AG04450 (cell line): ENCODE measurements at regions not wholly inside any gene's neighbourhood (a gene's known extent, or its start where the extent isn't known, plus 50 kb on each side); places are given as distances from the start of the nearest gene placed in this dataset.

Experiments used
- CTCF ChIA-PET: fragments of 300-600, 350-600 bp; formaldehyde crosslinking; extraction: SDS; loops from one replicate; lab custom pipeline; 2022; ENCODE audit warnings: antibody characterized with exemption, inconsistent platforms; lab: Charles Lee
- POLR2A ChIA-PET: fragments of 350-600 bp; formaldehyde crosslinking; extraction: SDS; loops from one replicate; lab custom pipeline; 2021; ENCODE audit warnings: antibody characterized with exemption, inconsistent platforms; lab: Yijun Ruan, JAX
- DNase-seq: peaks from one replicate; pipeline ENCODE4 v3.0.0-alpha.2; 2011; ENCODE audit warnings: low read depth, low spot score
- H3K27ac ChIP-seq: one replicate; pipeline ENCODE4 v1.5.1; 2012; ENCODE audit warnings: low read depth, low read length, control low read depth
- H3K27me3 ChIP-seq: one replicate; pipeline ENCODE4 v1.6.0; 2012; ENCODE audit warnings: low read length; ENCODE audit not compliant: control insufficient read depth, insufficient read depth
- H3K4me3 ChIP-seq: 2 replicates; pipeline ENCODE4 v1.5.1; 2011; ENCODE audit warnings: mild to moderate bottlenecking, low read depth, low read length, control low read depth
- H3K9me3 ChIP-seq: 2 replicates; pipeline ENCODE4 v1.5.1; 2012; ENCODE audit warnings: low read length; ENCODE audit not compliant: control insufficient read depth, insufficient read depth
- TF ChIP-seq, protein P1 (sequence below): IDR thresholded peaks from 2 replicates; pipeline ENCODE4 v1.5.1; 2011; ENCODE audit warnings: low read depth, low read length, control low read depth, inconsistent platforms

DNA sequence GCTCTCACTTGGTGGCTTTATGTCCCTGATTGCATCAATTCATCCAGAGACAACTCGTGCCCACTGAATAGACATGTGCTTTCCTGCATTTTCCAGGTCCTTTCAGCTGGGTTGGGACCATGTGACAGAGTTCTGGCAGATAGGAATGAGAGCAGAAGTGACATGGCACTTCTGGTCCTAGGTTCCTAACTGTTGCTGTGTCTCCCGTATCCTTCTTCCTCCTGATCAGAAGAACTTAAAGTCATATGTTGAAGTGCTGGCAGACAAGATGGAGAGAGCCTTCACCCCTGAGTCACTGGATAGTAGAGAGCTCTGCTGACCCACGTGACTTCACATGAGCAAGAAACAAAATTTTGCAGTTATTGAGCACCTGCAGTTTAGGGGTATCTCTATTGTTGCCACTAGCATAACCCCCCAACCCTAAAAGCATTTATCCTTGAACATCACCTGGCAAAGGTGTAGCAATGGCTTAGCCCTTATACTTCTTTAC is 80.0 kb downstream of the NREP start:
- TF ChIP-seq, protein P1, sequence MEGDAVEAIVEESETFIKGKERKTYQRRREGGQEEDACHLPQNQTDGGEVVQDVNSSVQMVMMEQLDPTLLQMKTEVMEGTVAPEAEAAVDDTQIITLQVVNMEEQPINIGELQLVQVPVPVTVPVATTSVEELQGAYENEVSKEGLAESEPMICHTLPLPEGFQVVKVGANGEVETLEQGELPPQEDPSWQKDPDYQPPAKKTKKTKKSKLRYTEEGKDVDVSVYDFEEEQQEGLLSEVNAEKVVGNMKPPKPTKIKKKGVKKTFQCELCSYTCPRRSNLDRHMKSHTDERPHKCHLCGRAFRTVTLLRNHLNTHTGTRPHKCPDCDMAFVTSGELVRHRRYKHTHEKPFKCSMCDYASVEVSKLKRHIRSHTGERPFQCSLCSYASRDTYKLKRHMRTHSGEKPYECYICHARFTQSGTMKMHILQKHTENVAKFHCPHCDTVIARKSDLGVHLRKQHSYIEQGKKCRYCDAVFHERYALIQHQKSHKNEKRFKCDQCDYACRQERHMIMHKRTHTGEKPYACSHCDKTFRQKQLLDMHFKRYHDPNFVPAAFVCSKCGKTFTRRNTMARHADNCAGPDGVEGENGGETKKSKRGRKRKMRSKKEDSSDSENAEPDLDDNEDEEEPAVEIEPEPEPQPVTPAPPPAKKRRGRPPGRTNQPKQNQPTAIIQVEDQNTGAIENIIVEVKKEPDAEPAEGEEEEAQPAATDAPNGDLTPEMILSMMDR, result no peak
- POLR2A ChIA-PET, result no interaction called here
- CTCF ChIA-PET, result no interaction called here
- H3K27ac ChIP-seq, result no peak overlapping the region
- H3K9me3 ChIP-seq, result no peaks in the 10 kb centered on the region
- H3K4me3 ChIP-seq, result no peak overlapping the region
- DNase-seq, result no peak
- H3K27me3 ChIP-seq, result no peaks in the 10 kb centered on the region

DNA sequence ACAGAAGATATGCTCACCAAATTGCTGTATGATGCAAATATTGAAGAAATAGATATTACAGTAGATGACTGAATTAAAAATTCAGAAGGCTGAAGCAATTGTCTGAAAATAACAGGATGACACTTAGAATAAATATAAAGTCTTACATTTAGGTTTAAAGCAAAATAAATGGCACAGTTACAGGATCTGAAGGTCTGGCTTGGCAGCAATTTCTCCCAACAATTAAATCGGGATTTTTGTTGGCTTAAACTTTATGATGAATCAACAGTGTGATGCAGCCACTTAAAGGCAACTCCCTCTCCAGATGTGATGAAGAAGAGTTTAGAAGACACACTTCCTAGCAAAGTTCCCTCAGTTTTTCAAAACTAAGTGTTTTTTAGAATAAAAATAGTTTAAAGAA is 80.5 kb downstream of the NREP start:
- no peak for DNase-seq
- CTCF ChIA-PET, result no interaction called here
- H3K4me3 ChIP-seq, result no peak overlapping the region
- no peak overlapping the region for H3K27ac ChIP-seq
- TF ChIP-seq, protein P1, result no peak
- no peaks in the 10 kb centered on the region for H3K27me3 ChIP-seq
- POLR2A ChIA-PET, result no interaction called here
- no peaks in the 10 kb centered on the region for H3K9me3 ChIP-seq

DNA sequence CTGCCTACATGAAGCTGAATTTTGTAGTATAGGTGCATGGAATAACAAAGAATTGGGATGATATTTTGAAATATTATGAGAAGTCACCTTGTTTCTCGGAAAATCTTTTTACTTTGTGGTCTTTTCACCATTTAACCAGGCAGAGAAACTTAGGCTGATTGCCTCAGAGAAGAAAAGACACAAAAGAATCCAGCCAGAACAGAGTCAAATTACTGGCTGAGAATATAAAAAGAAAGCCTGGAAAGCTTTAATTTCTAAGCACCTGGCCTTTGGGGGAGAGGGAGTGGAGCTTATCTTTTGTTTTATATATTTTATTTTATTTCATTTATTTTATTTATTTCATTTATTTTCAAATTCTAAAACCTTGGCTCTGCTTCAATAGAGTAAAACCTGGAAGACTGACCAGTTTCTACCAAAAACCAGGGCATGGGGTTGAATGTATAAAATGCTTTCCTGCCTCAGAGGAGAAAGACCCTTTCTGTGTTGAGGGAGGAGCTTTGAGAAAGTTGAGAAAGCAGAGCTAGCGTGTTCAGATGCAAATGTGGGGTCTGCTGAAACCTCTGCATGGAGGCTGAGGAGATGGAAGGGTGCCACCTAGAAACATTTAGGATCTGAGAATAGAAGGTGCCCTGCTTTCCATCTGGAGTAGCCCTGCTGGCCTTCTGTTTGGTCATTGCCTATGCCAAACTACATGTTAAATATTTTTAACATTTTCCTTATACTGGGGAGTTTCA is 81.6 kb downstream of the NREP start:
- POLR2A ChIA-PET, result no interaction called here
- TF ChIP-seq, protein P1, result no peak

DNA sequence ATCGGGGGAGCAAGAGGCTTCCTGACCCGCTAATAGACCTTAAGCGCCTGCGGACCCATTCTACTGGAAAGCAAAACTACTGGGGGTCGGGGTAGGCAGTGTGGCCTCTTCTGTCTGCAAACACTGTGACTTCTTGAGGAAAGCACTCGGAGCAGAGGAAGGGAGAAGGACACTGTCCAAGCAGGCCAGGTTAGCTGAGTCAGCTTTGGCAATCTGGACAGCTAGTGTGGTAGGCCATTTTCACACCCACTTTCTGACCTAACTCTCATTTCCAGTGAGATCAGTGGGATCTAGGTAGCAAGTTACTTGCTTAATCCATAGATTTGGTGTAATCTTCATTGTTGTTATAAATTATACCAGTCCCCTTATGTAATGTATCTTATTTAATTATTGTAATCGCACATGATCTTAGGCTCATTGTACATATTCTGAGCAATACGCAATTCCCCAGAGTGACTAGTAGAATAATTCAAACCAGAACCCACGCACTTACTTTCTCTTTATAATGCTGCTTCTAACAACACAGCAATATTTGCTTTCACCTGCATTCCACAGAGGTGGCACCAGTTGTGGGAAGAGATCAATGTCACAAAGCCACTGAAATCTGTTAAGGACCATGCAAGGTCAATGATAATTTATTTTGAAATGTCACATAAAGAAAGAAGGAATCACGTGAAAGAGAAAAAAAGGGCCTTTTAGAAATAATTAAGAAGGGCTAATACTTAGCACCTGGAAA is 82.9 kb downstream of the NREP start:
- no peak for DNase-seq
- Histone ChIP-seq H3K27me3 (no peaks in the 10 kb centered on the region), H3K9me3 (no peaks in the 10 kb centered on the region), H3K27ac (no peak overlapping the region), H3K4me3 (no peak overlapping the region)
- ChIA-PET CTCF (no interaction called here), POLR2A (no interaction called here)
- TF ChIP-seq, protein P1, result no peak

More for the DNA sequence above, 81.6 kb downstream of the NREP start:
- no peak overlapping the region for H3K4me3 ChIP-seq
- H3K27me3 ChIP-seq, result no peaks in the 10 kb centered on the region
- no peak for DNase-seq
- no peaks in the 10 kb centered on the region for H3K9me3 ChIP-seq
- H3K27ac ChIP-seq, result no peak overlapping the region
- CTCF ChIA-PET, result interaction anchor here (0.7 kb wide), 1 partner anchor 31 kb away, joined by 3 read pairs; no protein-coding TSS in a partner anchor

DNA sequence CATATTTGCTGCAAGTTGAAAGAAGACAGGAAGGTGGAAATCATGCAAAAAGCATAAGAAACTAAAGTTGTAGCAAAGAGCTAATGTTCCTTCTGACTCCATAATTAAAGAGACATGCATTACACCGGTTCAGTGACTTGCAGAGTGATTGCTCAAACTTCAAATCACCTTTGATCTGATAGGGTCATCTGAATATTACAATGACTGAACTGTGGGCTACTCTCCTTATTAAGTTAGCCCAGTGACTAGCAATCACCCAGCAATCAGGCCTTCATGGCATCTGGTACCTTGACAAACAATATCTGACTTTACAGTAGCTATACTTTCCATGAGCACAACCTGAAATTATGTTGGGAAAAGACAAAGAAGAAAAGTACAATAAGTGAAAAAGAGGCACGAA is 84.9 kb downstream of the NREP start:
- H3K27me3 ChIP-seq, result no peaks in the 10 kb centered on the region
- DNase-seq, result no peak
- ChIA-PET POLR2A (no interaction called here), CTCF (interaction anchor here (1.1 to 1.9 kb wide), 3 partner anchors 24 to 489 kb away, joined by 3 to 7 read pairs (median 4); no protein-coding TSS in a partner anchor)
- no peak overlapping the region for H3K27ac ChIP-seq
- no peak overlapping the region for H3K4me3 ChIP-seq
- TF ChIP-seq, protein P1, result no peak
- no peaks in the 10 kb centered on the region for H3K9me3 ChIP-seq
